GM19467 (cell line): ENCODE measurements at regions not wholly inside any gene's neighbourhood (a gene's known extent, or its start where the extent isn't known, plus 50 kb on each side); places are given as distances from the start of the nearest gene placed in this dataset.

Experiments
- ATAC-seq: cut with Tn5 transposase; IDR thresholded peaks from one replicate; pipeline ENCODE4 v1.9.1; 2021; ENCODE audit warnings: mild to moderate bottlenecking, moderate library complexity; ENCODE audit not compliant: unreplicated experiment

- no peak for ATAC-seq
Observed at GRCh38 chr5:2696156-2696807, 55.2 kb downstream of the IRX2 start.

- ATAC-seq = no peak
Observed at GRCh38 chr5:2695200-2695891, 56.1 kb downstream of the IRX2 start.

- no peak for ATAC-seq
Observed at GRCh38 chr5:2691530-2691929, 59.9 kb downstream of the IRX2 start.

- no peak for ATAC-seq
Observed at GRCh38 chr5:2690293-2690692, 61.2 kb downstream of the IRX2 start.

GRCh38 chr5:2688586-2688985 lies 62.9 kb downstream of the IRX2 start:
- ATAC-seq = no peak

- ATAC-seq = no peak
Observed at GRCh38 chr5:2687746-2688145, 63.7 kb downstream of the IRX2 start.

- ATAC-seq = no peak
Observed at GRCh38 chr5:2686321-2687124, 65.0 kb downstream of the IRX2 start.

- ATAC-seq = no peak
Observed at GRCh38 chr5:2685651-2686272, 65.7 kb downstream of the IRX2 start.

- no peak for ATAC-seq
Observed at GRCh38 chr5:2684606-2685005, 66.9 kb downstream of the IRX2 start.

- no peak for ATAC-seq
Observed at GRCh38 chr5:2683720-2684119, 67.8 kb downstream of the IRX2 start.

- no peak for ATAC-seq
Observed at GRCh38 chr5:2681476-2681875, 70.0 kb downstream of the IRX2 start.

- no peak for ATAC-seq
Observed at GRCh38 chr5:2680979-2681378, 70.5 kb downstream of the IRX2 start.

GRCh38 chr5:2677689-2678088 lies 73.8 kb downstream of the IRX2 start:
- no peak for ATAC-seq

GRCh38 chr5:2675548-2675947 lies 75.9 kb downstream of the IRX2 start:
- no peak for ATAC-seq

GRCh38 chr5:2674456-2674855 lies 77.0 kb downstream of the IRX2 start:
- ATAC-seq = no peak

GRCh38 chr5:2670940-2671339 lies 80.5 kb downstream of the IRX2 start:
- no peak for ATAC-seq

- ATAC-seq = no peak
Observed at GRCh38 chr5:2669913-2670312, 81.6 kb downstream of the IRX2 start.

- no peak for ATAC-seq
Observed at GRCh38 chr5:2669259-2669658, 82.2 kb downstream of the IRX2 start.

- ATAC-seq = no peak
Observed at GRCh38 chr5:2666081-2666480, 85.4 kb downstream of the IRX2 start.

- no peak for ATAC-seq
Observed at GRCh38 chr5:2663489-2663888, 88.0 kb downstream of the IRX2 start.

- ATAC-seq = no peak
Observed at GRCh38 chr5:2660315-2660714, 91.2 kb downstream of the IRX2 start.
